ENCODE measurements at regions not wholly inside any gene's neighbourhood (a gene's known extent, or its start where the extent isn't known, plus 50 kb on each side); places are given as distances from the start of the nearest gene placed in this dataset.

- Histone ChIP-seq H3K4me1 (no peaks in the 10 kb centered on the region), H3K36me3 (no peaks in the 10 kb centered on the region), H3K4me3 (no peak overlapping the region), H3K27me3 (no peaks in the 10 kb centered on the region), H3K9me3 (no peaks in the 10 kb centered on the region), H3K27ac (no peak overlapping the region)
- no peak for DNase-seq
- intact Hi-C loops (cut with DNase I; ENCODE audit: low total_unique reads) = no loop called here
- TF ChIP-seq, protein P1, sequence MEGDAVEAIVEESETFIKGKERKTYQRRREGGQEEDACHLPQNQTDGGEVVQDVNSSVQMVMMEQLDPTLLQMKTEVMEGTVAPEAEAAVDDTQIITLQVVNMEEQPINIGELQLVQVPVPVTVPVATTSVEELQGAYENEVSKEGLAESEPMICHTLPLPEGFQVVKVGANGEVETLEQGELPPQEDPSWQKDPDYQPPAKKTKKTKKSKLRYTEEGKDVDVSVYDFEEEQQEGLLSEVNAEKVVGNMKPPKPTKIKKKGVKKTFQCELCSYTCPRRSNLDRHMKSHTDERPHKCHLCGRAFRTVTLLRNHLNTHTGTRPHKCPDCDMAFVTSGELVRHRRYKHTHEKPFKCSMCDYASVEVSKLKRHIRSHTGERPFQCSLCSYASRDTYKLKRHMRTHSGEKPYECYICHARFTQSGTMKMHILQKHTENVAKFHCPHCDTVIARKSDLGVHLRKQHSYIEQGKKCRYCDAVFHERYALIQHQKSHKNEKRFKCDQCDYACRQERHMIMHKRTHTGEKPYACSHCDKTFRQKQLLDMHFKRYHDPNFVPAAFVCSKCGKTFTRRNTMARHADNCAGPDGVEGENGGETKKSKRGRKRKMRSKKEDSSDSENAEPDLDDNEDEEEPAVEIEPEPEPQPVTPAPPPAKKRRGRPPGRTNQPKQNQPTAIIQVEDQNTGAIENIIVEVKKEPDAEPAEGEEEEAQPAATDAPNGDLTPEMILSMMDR (IDR thresholded peaks at IDR 0.05) = no peak
These were observed 66.8 kb upstream of the BTBD3 start for GRCh38 chr20:11850901-11851300.

DNA sequence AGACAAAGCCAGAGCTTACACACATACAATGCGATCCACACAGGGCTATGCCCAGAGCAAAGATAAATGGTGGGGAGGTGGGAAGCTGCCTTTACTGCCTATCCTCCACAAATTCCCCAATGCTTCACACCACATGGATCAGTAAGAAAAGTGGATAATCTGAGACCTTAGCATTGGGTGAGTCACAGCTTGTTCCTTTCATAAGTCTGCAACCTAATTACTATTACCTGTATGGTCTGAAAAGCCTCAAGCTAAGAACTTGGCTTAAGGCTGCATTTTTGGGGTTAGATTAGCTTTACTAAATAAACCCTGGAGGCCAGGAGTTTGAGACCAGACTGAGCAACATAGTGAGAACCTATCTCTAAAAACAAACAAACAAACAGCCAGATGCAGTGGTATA is 66.0 kb upstream of the BTBD3 start:
- H3K27me3 ChIP-seq = no peaks in the 10 kb centered on the region
- H3K4me3 ChIP-seq = no peak overlapping the region
- TF ChIP-seq, protein P1 (IDR thresholded peaks at IDR 0.05) = no peak
- no peaks in the 10 kb centered on the region for H3K9me3 ChIP-seq
- H3K27ac ChIP-seq = no peak overlapping the region
- DNase-seq = no peak
- no peaks in the 10 kb centered on the region for H3K4me1 ChIP-seq
- no peaks in the 10 kb centered on the region for H3K36me3 ChIP-seq
- intact Hi-C loops (cut with DNase I; ENCODE audit: low total_unique reads) = no loop called here

DNA sequence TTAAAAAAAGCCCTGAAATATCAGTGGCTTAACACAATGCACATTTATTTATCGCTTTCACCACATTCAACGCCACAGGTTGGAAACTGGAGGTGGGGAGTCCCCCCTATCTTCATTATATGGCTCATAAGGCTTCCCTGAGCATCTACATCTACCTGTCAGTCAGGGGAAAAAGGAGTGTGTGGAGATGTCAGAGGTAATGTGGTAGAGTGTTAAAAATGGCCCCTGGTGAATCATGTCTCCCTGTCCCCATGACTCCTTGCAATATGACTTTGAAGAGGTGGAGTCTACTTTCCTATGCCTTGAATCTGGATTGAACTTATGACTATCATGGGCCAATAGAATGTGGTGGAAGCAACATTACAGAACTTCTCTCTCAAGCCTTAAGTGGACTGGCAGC is 65.5 kb upstream of the BTBD3 start:
- intact Hi-C loops (cut with DNase I; ENCODE audit: low total_unique reads) = no loop called here
- no peaks in the 10 kb centered on the region for H3K36me3 ChIP-seq
- H3K4me1 ChIP-seq = no peaks in the 10 kb centered on the region
- DNase-seq = no peak
- TF ChIP-seq, protein P1 (IDR thresholded peaks at IDR 0.05) = no peak
- H3K27me3 ChIP-seq = no peaks in the 10 kb centered on the region
- no peaks in the 10 kb centered on the region for H3K9me3 ChIP-seq
- H3K4me3 ChIP-seq = no peak overlapping the region
- no peak overlapping the region for H3K27ac ChIP-seq

- Histone ChIP-seq H3K9me3 (no peaks in the 10 kb centered on the region), H3K36me3 (no peaks in the 10 kb centered on the region), H3K4me3 (no peak overlapping the region), H3K27ac (no peak overlapping the region), H3K27me3 (no peaks in the 10 kb centered on the region), H3K4me1 (no peaks in the 10 kb centered on the region)
- no peak for DNase-seq
- TF ChIP-seq, protein P1 (IDR thresholded peaks at IDR 0.05) = no peak
- intact Hi-C loops (cut with DNase I; ENCODE audit: low total_unique reads) = no loop called here
These were observed 64.9 kb upstream of the BTBD3 start for GRCh38 chr20:11852811-11853210.

- Histone ChIP-seq H3K4me3 (no peak overlapping the region), H3K27me3 (no peaks in the 10 kb centered on the region), H3K36me3 (no peaks in the 10 kb centered on the region), H3K9me3 (no peaks in the 10 kb centered on the region), H3K4me1 (no peaks in the 10 kb centered on the region), H3K27ac (no peak overlapping the region)
- intact Hi-C loops (cut with DNase I; ENCODE audit: low total_unique reads) = no loop called here
- no peak for DNase-seq
- TF ChIP-seq, protein P1 (IDR thresholded peaks at IDR 0.05) = no peak
These were observed 64.3 kb upstream of the BTBD3 start for GRCh38 chr20:11853359-11853758.

GRCh38 chr20:11861479-11861878 is 56.2 kb upstream of the BTBD3 start:
- H3K4me3 ChIP-seq = no peak overlapping the region
- H3K27ac ChIP-seq = no peak overlapping the region
- no peaks in the 10 kb centered on the region for H3K4me1 ChIP-seq
- intact Hi-C loops (cut with DNase I; ENCODE audit: low total_unique reads) = no loop called here
- DNase-seq = no peak
- TF ChIP-seq, protein P1 (IDR thresholded peaks at IDR 0.05) = no peak
- H3K36me3 ChIP-seq = no peaks in the 10 kb centered on the region
- no peaks in the 10 kb centered on the region for H3K9me3 ChIP-seq
- no peaks in the 10 kb centered on the region for H3K27me3 ChIP-seq

All from tibial artery (tissue), 4 donors.